AG09309 (cell line): ENCODE measurements at regions not wholly inside any gene's neighbourhood (a gene's known extent, or its start where the extent isn't known, plus 50 kb on each side); places are given as distances from the start of the nearest gene placed in this dataset.

Experiments
- DNase-seq: peaks from one replicate; pipeline ENCODE4 v3.0.0-alpha.2; 2010; ENCODE audit warnings: low read depth
- H3K4me3 ChIP-seq: 2 replicates; pipeline ENCODE4 v1.5.1; 2011; ENCODE audit warnings: mild to moderate bottlenecking, low read depth, low read length, moderate library complexity; ENCODE audit not compliant: control insufficient read depth
- CTCF ChIP-seq: IDR thresholded peaks from 2 replicates; pipeline ENCODE4 v1.5.1; 2011; ENCODE audit warnings: mild to moderate bottlenecking, low read depth, low read length, inconsistent platforms; ENCODE audit not compliant: insufficient read depth, control insufficient read depth; ENCODE audit errors: missing control alignments

DNA sequence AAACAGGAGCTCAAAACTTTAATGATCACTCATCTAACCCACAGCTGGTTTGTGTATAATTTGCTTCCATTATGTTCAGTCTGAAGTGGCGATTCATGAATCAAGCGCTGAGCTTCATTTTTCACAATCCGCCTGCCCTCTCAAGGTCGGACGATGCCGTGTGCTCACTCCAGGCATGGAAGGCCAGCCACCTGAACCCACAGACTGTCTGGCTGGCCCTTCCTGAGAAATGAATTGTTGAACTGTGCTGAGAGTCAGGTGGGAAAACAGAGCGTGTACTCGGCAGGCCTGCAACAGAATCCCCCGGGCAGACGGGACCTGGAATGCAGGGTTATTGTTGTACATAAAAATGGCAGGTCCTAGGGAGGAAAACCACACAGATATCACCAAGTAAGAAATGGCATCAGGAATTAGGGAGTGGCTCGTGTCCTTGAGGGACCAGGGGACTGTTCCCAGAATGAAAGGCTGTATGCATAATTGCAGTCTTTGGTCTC lies 375.7 kb downstream of the IRX2 start:
- TF ChIP-seq CTCF, result no peak
- DNase-seq, result no peak

GRCh38 chr5:2375291-2375690 lies 376.2 kb downstream of the IRX2 start:
- no peak for DNase-seq
- no peak for TF ChIP-seq CTCF
- no peak overlapping the region for H3K4me3 ChIP-seq

More for the DNA sequence above, 375.7 kb downstream of the IRX2 start:
- H3K4me3 ChIP-seq, result no peak overlapping the region

GRCh38 chr5:2374703-2375102 lies 376.8 kb downstream of the IRX2 start:
- no peak for DNase-seq
- no peak overlapping the region for H3K4me3 ChIP-seq
- no peak for TF ChIP-seq CTCF

DNA sequence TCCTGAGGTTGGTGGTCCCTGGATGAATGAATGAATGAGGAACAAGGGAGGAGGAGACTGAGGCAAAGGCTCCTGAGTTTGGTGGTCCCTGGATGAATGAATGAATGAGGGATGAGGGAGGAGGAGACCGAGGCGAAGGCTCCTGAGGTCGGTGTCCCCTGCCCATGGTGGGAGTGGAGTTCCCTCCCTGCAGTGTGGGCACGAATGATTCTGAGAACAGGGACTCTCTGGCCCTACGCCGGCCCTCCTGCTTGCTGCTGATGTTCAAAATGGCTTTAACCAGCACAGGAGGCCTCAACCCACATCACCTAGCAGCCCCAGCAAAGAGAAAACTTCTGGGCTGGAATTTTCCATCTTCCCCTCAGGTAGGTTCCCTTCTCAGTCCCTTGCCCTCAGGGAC lies 377.8 kb downstream of the IRX2 start:
- H3K4me3 ChIP-seq, result no peak overlapping the region
- DNase-seq, result no peak
- TF ChIP-seq CTCF, result no peak

- no peak for DNase-seq
- TF ChIP-seq CTCF, result no peak
- no peak overlapping the region for H3K4me3 ChIP-seq
These were observed 380.1 kb downstream of the IRX2 start for GRCh38 chr5:2371419-2371710.

DNA sequence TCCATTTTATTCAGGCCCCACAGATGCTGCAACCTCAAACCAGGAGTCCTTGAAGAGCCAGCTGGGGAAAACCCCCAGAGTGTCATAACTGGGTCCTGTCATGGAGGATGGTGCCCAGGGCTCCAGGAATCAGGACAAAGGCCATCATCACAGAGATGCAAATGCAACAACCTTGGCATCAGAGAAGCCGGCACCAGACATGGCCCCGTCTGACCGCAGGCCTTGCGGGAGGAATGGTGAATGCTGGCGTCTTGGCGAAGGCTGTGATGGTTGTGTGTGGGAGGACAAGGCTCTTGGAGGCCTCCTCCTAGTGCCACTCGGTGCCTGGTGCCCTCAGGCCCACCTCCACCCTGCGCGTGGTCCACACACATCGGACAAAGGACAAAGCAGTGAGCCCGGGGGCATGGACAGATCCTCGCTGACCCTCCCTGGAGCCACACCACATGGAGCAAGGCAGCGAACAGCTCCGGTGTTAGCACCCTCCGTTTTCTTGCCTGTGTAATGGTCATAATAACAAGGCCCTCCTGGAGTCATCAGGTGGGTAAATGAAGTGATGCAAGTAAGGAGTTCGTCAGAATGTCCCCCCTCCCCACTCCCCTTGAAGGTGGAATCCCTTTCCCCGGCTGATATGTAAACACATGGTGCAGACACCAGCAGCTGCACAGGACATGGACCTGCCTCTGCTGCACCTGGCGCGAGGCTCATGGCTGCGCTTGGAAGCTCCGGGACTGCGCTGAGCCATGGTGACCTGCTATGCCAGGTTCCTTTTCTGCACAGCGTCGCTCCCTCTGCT lies 380.7 kb downstream of the IRX2 start:
- no peak overlapping the region for H3K4me3 ChIP-seq
- DNase-seq, result no peak
- no peak for TF ChIP-seq CTCF

- TF ChIP-seq CTCF, result no peak
- H3K4me3 ChIP-seq, result no peak overlapping the region
- no peak for DNase-seq
These were observed 382.3 kb downstream of the IRX2 start for GRCh38 chr5:2369178-2369577.
